HepG2 (cell line): ENCODE measurements at regions not wholly inside any gene's neighbourhood (a gene's known extent, or its start where the extent isn't known, plus 50 kb on each side); places are given as distances from the start of the nearest gene placed in this dataset.

Experiments used
- ATAC-seq: fragments of 200-7000 bp; cut with Tn5 transposase; 3 replicates; pipeline ENCODE4 v1.9.1; 2020; ENCODE audit warnings: mild to moderate bottlenecking, moderate library complexity
- BruUV-seq: library from RNA; stranded (reverse); fragments of 400-500 nt; replicated peaks from 2 replicates; lab custom pipeline; 2021; lab: Mats Ljungman, UMichigan
- CTCF ChIA-PET: fragments of 300-600 bp; formaldehyde crosslinking; extraction: SDS; loops from one replicate; lab custom pipeline; 2021; ENCODE audit warnings: low total read pairs, inconsistent platforms, low intra/inter-chr PET ratio; lab: Yijun Ruan, JAX
- POLR2A ChIA-PET: fragments of 350-600 bp; sonication (Branson Sonifier 250); formaldehyde crosslinking; loops from one replicate; lab custom pipeline; 2020; ENCODE audit warnings: antibody characterized with exemption, inconsistent platforms; lab: Yijun Ruan, JAX
- DNase-seq: peaks from one replicate; pipeline ENCODE4 v3.0.0-alpha.2; 2015; ENCODE audit warnings: low spot score
- FAIRE-seq: peaks from 3 replicates; lab custom pipeline; 2011; peaks lifted over from hg19 to GRCh38; lab: Jason Lieb, UNC
- H2AFZ ChIP-seq: one replicate; pipeline ENCODE4 v1.6.1; 2011; ENCODE audit warnings: low read length, inconsistent platforms
- H3K27ac ChIP-seq: fragments of 300-600 bp; 3 replicates; pipeline ENCODE4 v1.8.0; 2011; ENCODE audit warnings: mixed run types, mild to moderate bottlenecking, mixed read lengths, low read length, inconsistent platforms; ENCODE audit not compliant: insufficient read depth; ENCODE audit errors: extremely low read length
- H3K27me3 ChIP-seq, 2 experiments: fragments of 200-600 bp in 1 of 2; 2 replicates in 1 of 2; 3 replicates in 1 of 2; pipeline versions ENCODE4 v1.6.0 to v1.8.0; 2011; ENCODE audit warnings: low read length in 2 of 2, mild to moderate bottlenecking in 2 of 2, moderate library complexity in 2 of 2, inconsistent platforms in 1 of 2; ENCODE audit not compliant: insufficient read depth in 2 of 2, control insufficient read depth in 1 of 2
- H3K36me3 ChIP-seq, 2 experiments: fragments of 200-600 bp in 1 of 2; replicated peaks in 1 of 2; 2 replicates in 1 of 2; 3 replicates in 1 of 2; pipeline versions ENCODE4 v1.5.1 to v1.8.0; 2011; ENCODE audit warnings: low read length in 2 of 2, inconsistent platforms in 1 of 2; ENCODE audit not compliant: insufficient read depth in 2 of 2, control insufficient read depth in 1 of 2
- H3K4me1 ChIP-seq: 2 replicates; pipeline ENCODE4 v1.5.1; 2012; ENCODE audit warnings: low read length, inconsistent platforms; ENCODE audit not compliant: insufficient read depth
- H3K4me2 ChIP-seq: 2 replicates; pipeline ENCODE4 v1.6.0; 2011; ENCODE audit warnings: low read depth, low read length, inconsistent platforms
- H3K4me3 ChIP-seq, 3 experiments: fragments of 200-600 bp in 1 of 3; sonication (generic), shearing (Covaris generic) in 1 of 3; replicated peaks in 1 of 3; 2 replicates each; pipeline ENCODE4 v1.5.1; 2011 to 2016; ENCODE audit warnings: low read length in 3 of 3, inconsistent platforms in 2 of 3, low read depth in 2 of 3, mild to moderate bottlenecking in 2 of 3, control low read depth in 1 of 3, mixed read lengths in 1 of 3; ENCODE audit not compliant: insufficient read depth in 1 of 3
- H3K79me2 ChIP-seq: one replicate; pipeline ENCODE4 v1.6.1; 2011; ENCODE audit warnings: low read length, inconsistent platforms; ENCODE audit not compliant: insufficient read depth
- H3K9ac ChIP-seq: 2 replicates; pipeline ENCODE4 v1.6.0; 2011; ENCODE audit warnings: mild to moderate bottlenecking, low read depth, low read length, inconsistent platforms; ENCODE audit not compliant: insufficient read depth
- H3K9me3 ChIP-seq: 2 replicates; pipeline ENCODE4 v1.5.1; 2012; ENCODE audit warnings: mild to moderate bottlenecking, low read length
- H4K20me1 ChIP-seq: 2 replicates; pipeline ENCODE4 v1.6.0; 2011; ENCODE audit warnings: inconsistent platforms, mild to moderate bottlenecking, low read length, moderate library complexity; ENCODE audit not compliant: insufficient read depth
- ARNT ChIP-seq: fragments of 450-650 bp; IDR thresholded peaks from 2 replicates; pipeline ENCODE4 v1.6.1; 2017
- HES4 ChIP-seq: sonication (generic); formaldehyde crosslinking; IDR thresholded peaks from 2 replicates; pipeline ENCODE4 v1.9.0; 2021; ENCODE audit warnings: mild to moderate bottlenecking, missing genetic modification reagents, borderline replicate concordance
- MXD4 ChIP-seq: IDR thresholded peaks from 2 replicates; pipeline ENCODE4 v1.6.1; 2016; ENCODE audit warnings: mild to moderate bottlenecking, missing biosample characterization, missing genetic modification reagents
- NKX3-1 ChIP-seq: sonication (generic); formaldehyde crosslinking; IDR thresholded peaks from 2 replicates; pipeline ENCODE4 v1.5.0; 2020; ENCODE audit warnings: missing genetic modification reagents
- PHF8 ChIP-seq: sonication (generic); formaldehyde crosslinking; IDR thresholded peaks from 2 replicates; pipeline ENCODE4 v1.5.0; 2020; ENCODE audit warnings: missing genetic modification reagents
- RORA ChIP-seq: sonication (generic); formaldehyde crosslinking; IDR thresholded peaks from 2 replicates; pipeline ENCODE4 v1.5.0; 2020; ENCODE audit warnings: mild to moderate bottlenecking, missing genetic modification reagents, moderate library complexity
- U2AF1 ChIP-seq: fragments of 200-400 bp; formaldehyde crosslinking; optimal IDR thresholded peaks from 2 replicates; pipeline ENCODE3; 2017; ENCODE audit warnings: mild to moderate bottlenecking, low read depth, low read length
- ZC3H13 ChIP-seq: sonication (generic); formaldehyde crosslinking; IDR thresholded peaks from 2 replicates; pipeline ENCODE4 v1.8.1; 2023; ENCODE audit warnings: mild to moderate bottlenecking, missing genetic modification reagents, moderate library complexity
- ZFYVE20 ChIP-seq: sonication (generic); formaldehyde crosslinking; IDR thresholded peaks from 2 replicates; pipeline ENCODE4 v1.8.0; 2023; ENCODE audit warnings: low read depth, mild to moderate bottlenecking, moderate library complexity, missing genetic modification reagents, borderline replicate concordance
- ZMYM2 ChIP-seq: sonication (generic); formaldehyde crosslinking; IDR thresholded peaks from 2 replicates; pipeline ENCODE4 v1.8.0; 2022; ENCODE audit warnings: mild to moderate bottlenecking, missing genetic modification reagents
- ZNF570 ChIP-seq: sonication (generic); formaldehyde crosslinking; IDR thresholded peaks from 2 replicates; pipeline ENCODE4 v1.4.0; 2020; ENCODE audit warnings: mild to moderate bottlenecking, missing genetic modification reagents, borderline replicate concordance
- ZNF619 ChIP-seq: sonication (generic); formaldehyde crosslinking; IDR thresholded peaks from 2 replicates; pipeline ENCODE4 v1.4.0; 2020; ENCODE audit warnings: mild to moderate bottlenecking, missing genetic modification reagents
- ZNF775 ChIP-seq: sonication (generic); formaldehyde crosslinking; IDR thresholded peaks from 2 replicates; pipeline ENCODE4 v1.4.0; 2020; ENCODE audit warnings: missing genetic modification reagents, mild to moderate bottlenecking, moderate library complexity, borderline replicate concordance
- ZNF879 ChIP-seq: sonication (generic); formaldehyde crosslinking; IDR thresholded peaks from 2 replicates; pipeline ENCODE4 v1.8.1; 2023; ENCODE audit warnings: missing genetic modification reagents
- WGBS: methylation state at CpG from one replicate; pipeline ENCODE4 v1.1.6; 2017; ENCODE audit warnings: low lambda C conversion rate; 5-methylcytosine and 5-hydroxymethylcytosine counted together
- in situ Hi-C: cut with HindIII; loops from 2 replicates; pipeline ENCODE4 v1.10.0; 2017; ENCODE audit warnings: low pct_unique_long_range_greater_than_20kb; ENCODE audit not compliant: extremely low pct_ligation_motif_present
- intact Hi-C: fragments of 100-400 bp; cut with micrococcal nuclease; formaldehyde crosslinking; loops from one replicate; pipeline ENCODE4 v1.10.0; 2022; ENCODE audit not compliant: unreplicated experiment
- TF ChIP-seq, protein P1 (sequence below): sonication (generic); formaldehyde crosslinking; IDR thresholded peaks from 2 replicates; pipeline ENCODE4 v1.4.0; 2020; ENCODE audit warnings: missing genetic modification reagents, borderline replicate concordance
- TF ChIP-seq, protein P2 (sequence below): sonication (generic); formaldehyde crosslinking; IDR thresholded peaks from 2 replicates; pipeline ENCODE4 v1.4.0; 2020; ENCODE audit warnings: missing genetic modification reagents, low read depth, mild to moderate bottlenecking, borderline replicate concordance

DNA sequence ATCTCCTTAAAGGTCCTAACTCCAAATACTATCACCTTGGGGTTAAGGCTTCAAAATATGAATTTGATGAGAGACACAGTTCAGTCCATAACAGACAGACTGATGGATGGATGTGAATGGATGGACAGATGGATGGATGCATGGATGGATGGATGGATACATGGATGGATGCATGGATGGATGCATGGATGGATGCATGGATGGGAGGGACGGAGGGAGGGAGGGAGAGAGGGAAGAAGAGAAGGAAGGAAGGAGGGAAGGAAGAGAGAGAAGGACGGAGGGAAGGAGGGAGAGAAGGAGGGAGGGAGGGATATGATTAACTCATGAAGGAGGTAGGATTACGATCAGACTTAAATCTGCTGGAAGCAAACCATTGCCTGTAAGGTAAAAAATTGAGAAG is 192.4 kb downstream of the LRRN1 start:
- intact Hi-C loops (no loop called here), in situ Hi-C loops (no loop called here)
- WGBS, result 19% methylated on average over 3 of the region's 3 CpGs
- Histone ChIP-seq H2AFZ (no peak overlapping the region), H3K4me2 (no peak overlapping the region), H3K79me2 (no peaks in the 10 kb centered on the region), H3K4me1 (no peaks in the 10 kb centered on the region), H3K36me3 (no peaks in the 10 kb centered on the region), H4K20me1 (no peaks in the 10 kb centered on the region), H3K27me3 (no peaks in the 10 kb centered on the region), H3K4me3 (no peak overlapping the region), H3K9ac (no peak overlapping the region), H3K27ac (no peak overlapping the region), H3K9me3 (no peaks in the 10 kb centered on the region)
- no TSS peak for BruUV-seq
- ChIA-PET CTCF (no interaction called here), POLR2A (no interaction called here)
- no peak for DNase-seq
- FAIRE-seq, result no peak
- no peak for TF ChIP-seq ZNF879 (CRISPR knock-in tag)
- no peak for TF ChIP-seq ZMYM2
- TF ChIP-seq ZNF570 (CRISPR knock-in tag), result no peak
- TF ChIP-seq U2AF1, result no peak
- no peak for TF ChIP-seq RORA
- TF ChIP-seq, protein P1, sequence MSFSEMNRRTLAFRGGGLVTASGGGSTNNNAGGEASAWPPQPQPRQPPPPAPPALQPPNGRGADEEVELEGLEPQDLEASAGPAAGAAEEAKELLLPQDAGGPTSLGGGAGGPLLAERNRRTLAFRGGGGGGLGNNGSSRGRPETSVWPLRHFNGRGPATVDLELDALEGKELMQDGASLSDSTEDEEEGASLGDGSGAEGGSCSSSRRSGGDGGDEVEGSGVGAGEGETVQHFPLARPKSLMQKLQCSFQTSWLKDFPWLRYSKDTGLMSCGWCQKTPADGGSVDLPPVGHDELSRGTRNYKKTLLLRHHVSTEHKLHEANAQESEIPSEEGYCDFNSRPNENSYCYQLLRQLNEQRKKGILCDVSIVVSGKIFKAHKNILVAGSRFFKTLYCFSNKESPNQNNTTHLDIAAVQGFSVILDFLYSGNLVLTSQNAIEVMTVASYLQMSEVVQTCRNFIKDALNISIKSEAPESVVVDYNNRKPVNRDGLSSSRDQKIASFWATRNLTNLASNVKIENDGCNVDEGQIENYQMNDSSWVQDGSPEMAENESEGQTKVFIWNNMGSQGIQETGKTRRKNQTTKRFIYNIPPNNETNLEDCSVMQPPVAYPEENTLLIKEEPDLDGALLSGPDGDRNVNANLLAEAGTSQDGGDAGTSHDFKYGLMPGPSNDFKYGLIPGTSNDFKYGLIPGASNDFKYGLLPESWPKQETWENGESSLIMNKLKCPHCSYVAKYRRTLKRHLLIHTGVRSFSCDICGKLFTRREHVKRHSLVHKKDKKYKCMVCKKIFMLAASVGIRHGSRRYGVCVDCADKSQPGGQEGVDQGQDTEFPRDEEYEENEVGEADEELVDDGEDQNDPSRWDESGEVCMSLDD (CRISPR knock-in tag), result no peak
- TF ChIP-seq ZNF775, result no peak
- no peak for TF ChIP-seq HES4 (CRISPR knock-in tag)
- TF ChIP-seq, protein P2, sequence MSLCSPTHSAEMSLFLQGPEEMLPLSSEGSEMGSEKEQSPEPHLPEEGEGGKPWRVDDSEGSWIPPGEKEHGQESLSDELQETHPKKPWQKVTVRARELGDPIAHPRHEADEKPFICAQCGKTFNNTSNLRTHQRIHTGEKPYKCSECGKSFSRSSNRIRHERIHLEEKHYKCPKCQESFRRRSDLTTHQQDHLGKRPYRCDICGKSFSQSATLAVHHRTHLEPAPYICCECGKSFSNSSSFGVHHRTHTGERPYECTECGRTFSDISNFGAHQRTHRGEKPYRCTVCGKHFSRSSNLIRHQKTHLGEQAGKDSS (CRISPR knock-in tag), result no peak
- TF ChIP-seq ZC3H13, result no peak
- no peak for TF ChIP-seq NKX3-1 (CRISPR knock-in tag)
- TF ChIP-seq ZNF619, result no peak
- no peak for TF ChIP-seq ARNT
- no peak for TF ChIP-seq ZFYVE20 (CRISPR knock-in tag)
- no peak for TF ChIP-seq PHF8
- TF ChIP-seq MXD4 (CRISPR knock-in tag), result no peak
- no peak for ATAC-seq
